Parathyroid adenoma (tissue), 2 donors: ENCODE measurements at regions not wholly inside any gene's neighbourhood (a gene's known extent, or its start where the extent isn't known, plus 50 kb on each side); places are given as distances from the start of the nearest gene placed in this dataset.

Source experiments
- H2AFZ ChIP-seq: fragments of 300-600 bp; sonication (generic); one replicate; pipeline ENCODE4 v1.7.0; 2017; ENCODE audit warnings: antibody characterized with exemption, mild to moderate bottlenecking
- H3K27ac ChIP-seq: fragments of 300-600 bp; sonication (generic); one replicate; pipeline ENCODE4 v1.7.0; 2017
- H3K27me3 ChIP-seq: fragments of 300-600 bp; sonication (generic); one replicate; pipeline ENCODE4 v1.7.0; 2017; ENCODE audit warnings: low read length; ENCODE audit not compliant: control insufficient read depth, insufficient read depth
- H3K36me3 ChIP-seq: fragments of 300-600 bp; sonication (generic); one replicate; pipeline ENCODE4 v1.7.0; 2017; ENCODE audit warnings: low read length; ENCODE audit not compliant: control insufficient read depth, insufficient read depth
- H3K4me1 ChIP-seq: fragments of 300-600 bp; sonication (generic); one replicate; pipeline ENCODE4 v1.7.0; 2017; ENCODE audit warnings: control low read depth
- H3K4me2 ChIP-seq: fragments of 300-600 bp; sonication (generic); one replicate; pipeline ENCODE4 v1.7.0; 2017; ENCODE audit warnings: low read length
- H3K4me3 ChIP-seq: fragments of 300-600 bp; sonication (generic); one replicate; pipeline ENCODE4 v1.7.0; 2017; ENCODE audit warnings: low read depth, low read length
- H3K79me2 ChIP-seq: fragments of 300-600 bp; sonication (generic); one replicate; pipeline ENCODE4 v1.7.0; 2017; ENCODE audit warnings: control low read depth
- H3K9ac ChIP-seq: fragments of 300-600 bp; sonication (generic); one replicate; pipeline ENCODE4 v1.7.0; 2017; ENCODE audit warnings: mild to moderate bottlenecking
- H3K9me3 ChIP-seq: fragments of 300-600 bp; sonication (generic); one replicate; pipeline ENCODE4 v1.7.0; 2017; ENCODE audit warnings: low read length; ENCODE audit not compliant: control insufficient read depth
- CTCF ChIP-seq: fragments of 300-600 bp; sonication (generic); IDR thresholded peaks from one replicate; pipeline ENCODE4 v1.7.0; 2017; ENCODE audit warnings: antibody characterized with exemption, mild to moderate bottlenecking
- donor health status: primary hyperparathyroidism.

GRCh38 chr14:34270361-34270760 is 191.7 kb downstream of the SPTSSA start:
- no peak overlapping the region for H3K4me3 ChIP-seq
- H3K4me2 ChIP-seq, result no peak overlapping the region
- no peaks in the 10 kb centered on the region for H3K79me2 ChIP-seq
- no peaks in the 10 kb centered on the region for H3K27me3 ChIP-seq
- no peak overlapping the region for H3K27ac ChIP-seq
- no peaks in the 10 kb centered on the region for H3K9me3 ChIP-seq
- no peak overlapping the region for H3K9ac ChIP-seq
- TF ChIP-seq CTCF, result no peak
- no peaks in the 10 kb centered on the region for H3K4me1 ChIP-seq
- no peak overlapping the region for H2AFZ ChIP-seq
- no peaks in the 10 kb centered on the region for H3K36me3 ChIP-seq

DNA sequence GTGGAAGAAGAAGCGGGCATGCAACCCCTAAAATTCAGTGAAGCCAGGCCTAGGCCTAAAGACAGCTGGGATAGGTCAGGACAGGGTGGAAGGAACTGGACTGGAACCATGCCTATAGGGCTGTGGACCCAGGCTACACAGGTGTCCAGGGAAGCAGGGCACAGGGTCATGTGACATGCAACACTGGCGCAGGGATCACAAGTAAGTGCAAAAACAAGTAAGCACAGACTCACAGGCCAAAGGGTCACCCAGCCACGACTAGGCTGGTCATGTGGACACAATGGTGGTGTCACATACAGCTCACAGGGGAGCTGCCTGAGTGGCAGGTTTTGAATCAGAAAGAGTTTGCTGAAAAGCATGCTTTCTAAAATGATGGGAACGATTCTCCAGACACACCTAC is 195.7 kb downstream of the SPTSSA start:
- H3K4me3 ChIP-seq, result no peak overlapping the region
- H3K4me1 ChIP-seq, result no peaks in the 10 kb centered on the region
- no peaks in the 10 kb centered on the region for H3K9me3 ChIP-seq
- H2AFZ ChIP-seq, result no peak overlapping the region
- no peak overlapping the region for H3K9ac ChIP-seq
- H3K4me2 ChIP-seq, result no peak overlapping the region
- no peaks in the 10 kb centered on the region for H3K27me3 ChIP-seq
- H3K79me2 ChIP-seq, result no peaks in the 10 kb centered on the region
- no peak overlapping the region for H3K27ac ChIP-seq
- H3K36me3 ChIP-seq, result no peaks in the 10 kb centered on the region
- TF ChIP-seq CTCF, result no peak

DNA sequence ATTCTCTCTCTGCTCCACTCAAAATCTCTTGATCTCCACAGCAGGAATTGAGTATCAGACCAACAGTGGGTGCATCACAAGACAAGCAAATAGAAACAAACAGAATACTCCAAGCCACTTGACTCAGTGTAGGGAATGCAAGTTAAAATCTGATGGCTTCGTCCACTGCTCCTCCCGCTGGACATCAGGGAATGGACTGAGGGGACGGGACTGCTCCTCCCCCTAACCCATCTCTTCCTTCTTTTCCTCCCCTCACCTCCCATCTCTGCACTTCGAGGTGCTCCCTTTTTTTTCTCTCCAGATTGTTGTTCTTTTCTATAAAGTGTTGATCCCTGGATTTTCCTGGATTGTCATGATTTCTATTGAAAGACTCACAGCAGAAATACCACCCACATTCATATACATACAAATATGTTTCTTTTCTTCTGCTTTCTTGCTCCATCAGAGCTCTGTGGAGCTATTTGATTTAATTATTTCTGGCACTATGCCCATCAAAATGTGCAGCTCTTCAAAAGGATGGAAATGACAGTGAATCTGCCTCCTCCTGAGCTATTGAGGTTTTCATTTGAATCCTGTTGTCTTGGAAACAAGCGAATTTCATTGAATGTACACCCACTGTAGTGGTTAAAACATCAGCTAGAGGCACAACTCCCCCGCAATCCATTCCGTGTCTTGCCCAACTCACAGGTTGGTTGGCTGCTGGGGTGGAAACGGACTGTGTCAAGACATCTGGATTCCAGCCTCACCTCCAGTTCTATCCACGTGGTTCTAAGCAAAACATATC is 199.7 kb downstream of the SPTSSA start:
- Histone ChIP-seq H3K4me3 (no peak overlapping the region), H3K27ac (no peak overlapping the region), H2AFZ (no peak overlapping the region), H3K79me2 (no peaks in the 10 kb centered on the region), H3K9ac (no peak overlapping the region), H3K4me2 (no peak overlapping the region), H3K27me3 (no peaks in the 10 kb centered on the region), H3K4me1 (no peaks in the 10 kb centered on the region), H3K9me3 (no peaks in the 10 kb centered on the region), H3K36me3 (no peaks in the 10 kb centered on the region)
- TF ChIP-seq CTCF, result no peak

- no peaks in the 10 kb centered on the region for H3K36me3 ChIP-seq
- H3K4me1 ChIP-seq, result no peaks in the 10 kb centered on the region
- H3K9me3 ChIP-seq, result no peaks in the 10 kb centered on the region
- no peak overlapping the region for H3K9ac ChIP-seq
- no peaks in the 10 kb centered on the region for H3K27me3 ChIP-seq
- no peak for TF ChIP-seq CTCF
- H2AFZ ChIP-seq, result no peak overlapping the region
- H3K27ac ChIP-seq, result no peak overlapping the region
- H3K4me3 ChIP-seq, result no peak overlapping the region
- no peak overlapping the region for H3K4me2 ChIP-seq
- no peaks in the 10 kb centered on the region for H3K79me2 ChIP-seq
Measured at GRCh38 chr14:34259996-34260395, 202.0 kb downstream of the SPTSSA start.

DNA sequence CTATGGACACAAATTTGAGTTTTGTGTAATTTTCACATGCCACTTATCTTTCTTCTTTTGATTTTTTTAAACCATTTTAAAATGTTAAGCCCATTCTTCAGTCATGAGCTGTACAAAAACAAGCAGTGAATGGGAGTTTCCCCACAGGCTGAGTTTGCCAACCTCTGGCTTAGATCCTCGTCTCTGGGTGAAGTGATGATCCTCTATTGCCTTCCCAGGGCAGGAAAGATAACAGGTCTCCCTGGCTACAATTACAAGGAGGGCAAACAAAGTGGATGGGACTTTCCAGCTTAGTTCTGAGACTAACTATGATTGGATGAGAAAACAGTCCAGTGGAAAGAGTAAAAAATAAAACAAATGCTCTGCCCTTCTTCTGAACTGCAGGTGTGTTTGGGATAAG is 203.7 kb downstream of the SPTSSA start:
- H3K4me3 ChIP-seq, result no peak overlapping the region
- H3K79me2 ChIP-seq, result no peaks in the 10 kb centered on the region
- no peaks in the 10 kb centered on the region for H3K36me3 ChIP-seq
- no peaks in the 10 kb centered on the region for H3K4me1 ChIP-seq
- no peak overlapping the region for H3K9ac ChIP-seq
- no peaks in the 10 kb centered on the region for H3K9me3 ChIP-seq
- H2AFZ ChIP-seq, result no peak overlapping the region
- no peak overlapping the region for H3K4me2 ChIP-seq
- H3K27me3 ChIP-seq, result no peaks in the 10 kb centered on the region
- no peak overlapping the region for H3K27ac ChIP-seq
- no peak for TF ChIP-seq CTCF
